Duodenal mucosa (tissue), 2 donors: ENCODE measurements at regions not wholly inside any gene's neighbourhood (a gene's known extent, or its start where the extent isn't known, plus 50 kb on each side); places are given as distances from the start of the nearest gene placed in this dataset.
"Not testable (repeated sequence)": the region's sequence is repeated elsewhere in the genome, so short reads cannot be mapped to it uniquely, and the experiment has no call there.

Experiments used
- H3K27ac ChIP-seq: one replicate; pipeline ENCODE4 v1.7.0; 2013; ENCODE audit warnings: low read depth, low read length
- H3K27me3 ChIP-seq, 2 donors: one replicate each; pipeline ENCODE4 v1.7.0; 2013; ENCODE audit warnings: low read length in 2 of 2, control low read depth in 1 of 2; ENCODE audit not compliant: insufficient read depth in 2 of 2, control insufficient read depth in 1 of 2
- H3K36me3 ChIP-seq, 2 donors: one replicate each; pipeline ENCODE4 v1.7.0; 2013; ENCODE audit warnings: low read length in 2 of 2, control low read depth in 1 of 2; ENCODE audit not compliant: insufficient read depth in 2 of 2, control insufficient read depth in 1 of 2
- H3K4me1 ChIP-seq, 2 donors: one replicate each; pipeline ENCODE4 v1.7.0; 2013; ENCODE audit warnings: low read length in 2 of 2, control low read depth in 1 of 2; ENCODE audit not compliant: insufficient read depth in 2 of 2, control insufficient read depth in 1 of 2
- H3K4me3 ChIP-seq, 2 donors: one replicate each; pipeline ENCODE4 v1.7.0; 2013; ENCODE audit warnings: low read length in 2 of 2, low read depth in 1 of 2
- H3K9ac ChIP-seq, 2 donors: one replicate each; pipeline ENCODE4 v1.7.0; 2013; ENCODE audit warnings: low read length in 2 of 2, low read depth in 1 of 2
- H3K9me3 ChIP-seq, 2 donors: one replicate each; pipeline ENCODE4 v1.7.0; 2013; ENCODE audit warnings: low read length in 2 of 2, control low read depth in 1 of 2; ENCODE audit not compliant: control insufficient read depth in 1 of 2

DNA sequence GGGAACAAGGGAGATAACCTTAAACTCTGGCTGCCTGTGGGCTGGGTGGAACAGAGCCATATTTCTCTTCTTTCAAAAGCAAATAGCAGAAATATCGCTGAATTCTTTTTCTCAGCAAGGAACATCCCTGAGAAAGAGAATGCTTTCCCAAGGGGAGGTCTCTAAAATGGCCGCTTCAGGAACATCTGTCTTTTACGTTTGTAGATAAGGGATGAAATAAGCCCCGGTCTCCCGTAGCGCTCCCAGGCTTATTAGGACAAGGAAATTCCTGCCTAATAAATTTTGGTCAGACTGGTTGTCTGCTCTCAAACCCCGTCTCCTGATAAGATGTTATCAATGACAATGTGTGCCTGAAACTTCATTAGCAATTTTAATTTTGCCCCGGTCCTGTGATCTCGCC lies 340.6 kb upstream of the IGFBP3 start:
- not testable (repeated sequence) for H3K36me3 ChIP-seq, H3K4me3 ChIP-seq, H3K27ac ChIP-seq, H3K9ac ChIP-seq, H3K9me3 ChIP-seq, H3K4me1 ChIP-seq, H3K27me3 ChIP-seq

GRCh38 chr7:46259947-46260346 lies 338.9 kb upstream of the IGFBP3 start:
- no peak overlapping the region for H3K27ac ChIP-seq
- no peaks in the 10 kb centered on the region for H3K4me1 ChIP-seq
- H3K9ac ChIP-seq: no peak overlapping the region
- no peaks in the 10 kb centered on the region for H3K27me3 ChIP-seq
- peaks cover 3 to 5% of the 10 kb centered on the region in 2 donors for H3K9me3 ChIP-seq
- H3K4me3 ChIP-seq: no peak overlapping the region
- H3K36me3 ChIP-seq: no peaks in the 10 kb centered on the region

DNA sequence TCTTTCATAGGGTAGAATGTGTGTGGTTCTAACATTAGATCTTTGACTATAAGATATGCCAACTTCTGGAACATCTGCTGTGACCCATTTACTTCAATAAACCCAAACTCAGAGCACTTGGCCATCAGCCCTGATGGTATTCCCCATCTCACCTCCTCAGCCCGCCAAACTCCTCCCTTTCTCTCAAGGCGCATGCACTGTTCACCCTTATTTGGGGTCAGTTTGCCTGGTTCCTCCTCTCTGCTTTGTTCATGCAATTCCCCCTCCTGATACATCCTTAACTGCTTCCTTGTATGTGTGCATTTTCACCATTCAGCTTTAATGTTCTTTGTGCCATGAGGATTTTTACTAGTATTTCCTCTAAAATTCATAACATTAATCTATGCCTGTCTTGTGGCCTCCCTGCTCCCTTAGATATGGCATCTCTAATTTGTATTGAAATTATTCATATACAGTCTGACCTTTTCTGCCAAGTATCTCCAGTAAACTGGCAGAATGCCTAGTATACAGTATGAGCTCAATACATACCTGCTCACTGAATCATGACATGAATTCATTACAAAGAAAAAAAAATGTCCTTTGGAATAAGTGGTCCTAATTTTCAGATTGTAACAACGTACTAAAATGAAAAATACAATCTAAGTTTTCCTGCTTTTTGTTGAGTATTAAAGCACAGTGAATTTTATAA lies 336.8 kb upstream of the IGFBP3 start:
- H3K4me1 ChIP-seq: no peaks in the 10 kb centered on the region
- no peak overlapping the region for H3K27ac ChIP-seq
- H3K4me3 ChIP-seq: no peak overlapping the region
- H3K9ac ChIP-seq: no peak overlapping the region
- H3K9me3 ChIP-seq: peaks cover 3 to 5% of the 10 kb centered on the region in 2 donors
- H3K36me3 ChIP-seq: no peaks in the 10 kb centered on the region
- no peaks in the 10 kb centered on the region for H3K27me3 ChIP-seq

GRCh38 chr7:46256870-46257661 lies 336.0 kb upstream of the IGFBP3 start:
- Histone ChIP-seq H3K27ac (no peak overlapping the region), H3K9me3 (peaks cover 3 to 5% of the 10 kb centered on the region in 2 donors), H3K9ac (no peak overlapping the region), H3K4me3 (no peak overlapping the region), H3K27me3 (no peaks in the 10 kb centered on the region), H3K4me1 (no peaks in the 10 kb centered on the region), H3K36me3 (no peaks in the 10 kb centered on the region)

DNA sequence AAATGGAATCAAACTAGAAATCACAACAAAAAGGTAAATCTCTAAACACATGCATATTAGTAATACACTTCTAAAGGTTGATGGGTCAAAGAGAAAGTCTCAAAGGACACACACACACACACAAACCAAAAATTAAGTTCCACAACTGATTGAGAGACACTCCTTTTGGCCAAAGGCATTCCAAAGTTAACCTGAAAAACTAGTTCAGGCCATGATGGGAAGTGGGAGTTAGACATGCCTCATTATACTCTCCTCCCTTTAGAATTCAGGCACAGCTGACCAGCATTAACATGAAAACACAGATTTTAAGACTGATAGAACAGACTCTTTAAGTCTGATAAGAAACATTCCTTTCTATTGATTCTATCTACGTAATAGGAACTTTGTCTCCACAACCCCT lies 332.4 kb upstream of the IGFBP3 start:
- Histone ChIP-seq H3K9ac (no peak overlapping the region), H3K9me3 (no peaks in the 10 kb centered on the region), H3K27ac (no peak overlapping the region), H3K4me1 (no peaks in the 10 kb centered on the region), H3K4me3 (no peak overlapping the region), H3K36me3 (no peaks in the 10 kb centered on the region), H3K27me3 (no peaks in the 10 kb centered on the region)

- Histone ChIP-seq H3K9ac (no peak overlapping the region), H3K4me3 (no peak overlapping the region), H3K9me3 (no peaks in the 10 kb centered on the region), H3K4me1 (no peaks in the 10 kb centered on the region), H3K36me3 (no peaks in the 10 kb centered on the region), H3K27me3 (no peaks in the 10 kb centered on the region), H3K27ac (no peak overlapping the region)
These were observed 326.6 kb upstream of the IGFBP3 start for GRCh38 chr7:46247664-46248063.

DNA sequence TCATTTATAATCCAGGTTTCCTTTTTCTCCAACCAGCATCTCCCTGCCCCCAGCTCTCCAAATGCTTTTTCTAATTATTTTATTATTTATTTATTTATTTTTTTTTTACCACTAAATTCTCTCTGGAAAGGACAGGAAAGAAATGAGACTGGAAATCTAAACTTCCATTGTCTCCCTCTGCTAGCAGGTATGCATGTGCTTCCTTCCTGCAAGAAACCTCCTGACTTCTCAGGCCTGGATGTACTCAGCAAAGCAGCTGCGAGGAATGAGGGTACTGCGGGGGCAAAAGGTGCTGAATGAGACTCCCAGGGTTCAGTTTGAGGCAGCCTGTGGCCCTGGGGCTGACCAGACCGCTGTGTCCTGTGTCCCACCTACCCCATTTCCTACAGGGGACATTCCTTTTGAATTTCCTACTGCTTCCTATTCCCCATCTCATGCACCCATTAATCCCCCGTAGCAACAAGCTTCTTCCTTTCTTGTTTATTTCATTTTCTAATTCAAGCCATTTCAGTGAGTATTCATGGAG lies 324.6 kb upstream of the IGFBP3 start:
- Histone ChIP-seq H3K4me3 (no peak overlapping the region), H3K27ac (no peak overlapping the region), H3K9me3 (no peaks in the 10 kb centered on the region), H3K4me1 (no peaks in the 10 kb centered on the region), H3K36me3 (no peaks in the 10 kb centered on the region), H3K9ac (no peak overlapping the region), H3K27me3 (no peaks in the 10 kb centered on the region)

GRCh38 chr7:46244757-46245156 lies 323.7 kb upstream of the IGFBP3 start:
- H3K27me3 ChIP-seq: no peaks in the 10 kb centered on the region
- H3K4me3 ChIP-seq: no peak overlapping the region
- no peak overlapping the region for H3K9ac ChIP-seq
- H3K36me3 ChIP-seq: no peaks in the 10 kb centered on the region
- no peak overlapping the region for H3K27ac ChIP-seq
- H3K4me1 ChIP-seq: no peaks in the 10 kb centered on the region
- H3K9me3 ChIP-seq: no peaks in the 10 kb centered on the region

DNA sequence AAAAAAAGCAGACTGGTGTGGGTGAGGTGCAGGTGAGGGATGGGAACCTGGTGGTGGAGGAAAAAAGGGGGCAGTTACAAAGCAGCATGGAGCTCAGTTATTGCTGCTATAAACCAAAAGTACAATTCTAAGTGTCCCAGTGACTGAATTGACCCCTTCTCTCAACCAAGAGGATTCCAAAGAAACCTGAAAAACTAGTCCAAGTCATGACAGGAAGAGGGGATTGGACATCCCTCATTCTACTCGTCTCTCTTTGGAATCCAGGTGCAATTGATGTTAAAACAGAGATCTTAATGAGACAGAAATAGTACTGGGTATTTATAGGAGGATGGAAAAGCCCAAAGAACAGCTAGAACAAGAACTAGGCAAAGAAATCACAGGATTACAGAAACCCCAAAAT lies 322.3 kb upstream of the IGFBP3 start:
- Histone ChIP-seq H3K9ac (no peak overlapping the region), H3K4me3 (no peak overlapping the region), H3K27me3 (no peaks in the 10 kb centered on the region), H3K4me1 (no peaks in the 10 kb centered on the region), H3K27ac (no peak overlapping the region), H3K36me3 (no peaks in the 10 kb centered on the region), H3K9me3 (no peaks in the 10 kb centered on the region)

DNA sequence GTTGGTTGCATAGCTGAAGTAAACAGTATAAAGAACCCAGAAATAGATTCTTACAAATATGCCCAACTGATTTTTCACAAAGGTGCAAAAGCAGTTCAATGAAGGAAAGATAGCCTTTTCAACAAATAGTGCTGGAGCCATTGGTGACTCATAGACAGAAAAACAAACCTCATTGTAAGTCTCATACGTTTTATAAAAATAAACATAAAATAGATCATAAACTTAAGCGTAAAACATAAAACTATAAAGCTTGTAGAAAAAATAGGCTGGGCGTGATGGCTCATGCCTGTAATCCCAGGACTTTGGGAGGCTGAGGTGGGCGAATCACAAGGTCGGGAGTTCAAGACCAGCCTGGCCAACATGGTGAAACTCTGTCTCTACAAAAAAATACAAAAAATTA lies 318.8 kb upstream of the IGFBP3 start:
- H3K4me1 ChIP-seq: no peaks in the 10 kb centered on the region

More for the DNA sequence above, 318.8 kb upstream of the IGFBP3 start:
- Histone ChIP-seq H3K4me3 (no peak overlapping the region), H3K9ac (no peak overlapping the region), H3K27ac (no peak overlapping the region), H3K27me3 (no peaks in the 10 kb centered on the region), H3K9me3 (no peaks in the 10 kb centered on the region), H3K36me3 (no peaks in the 10 kb centered on the region)
